GM23338 (cell line): ENCODE measurements at regions not wholly inside any gene's neighbourhood (a gene's known extent, or its start where the extent isn't known, plus 50 kb on each side); places are given as distances from the start of the nearest gene placed in this dataset.

Experiments
- ATAC-seq: fragments of 200-7000 bp; cut with Tn5 transposase; 3 replicates; pipeline ENCODE4 v1.9.1; 2020
- DNase-seq: peaks from one replicate; pipeline ENCODE4 v3.0.0-alpha.2; 2015; ENCODE audit warnings: low spot score
- H2AFZ ChIP-seq: fragments of 200-600 bp; sonication (generic); 2 replicates; pipeline ENCODE4 v1.8.0; 2016; ENCODE audit warnings: antibody characterized with exemption, mild to moderate bottlenecking, moderate library complexity
- H3F3A ChIP-seq: fragments of 200-600 bp; sonication (generic); replicated peaks from 2 replicates; pipeline ENCODE4 v1.8.0; 2017; ENCODE audit warnings: antibody characterized with exemption, mixed run types, low read depth
- H3K27ac ChIP-seq: fragments of 200-600 bp; sonication (generic); 2 replicates; pipeline ENCODE4 v1.6.1; 2016; ENCODE audit warnings: low read depth
- H3K27me3 ChIP-seq: fragments of 200-600 bp; sonication (generic); 2 replicates; pipeline ENCODE4 v1.8.0; 2016; ENCODE audit warnings: mild to moderate bottlenecking, mixed run types, moderate library complexity; ENCODE audit not compliant: insufficient read depth
- H3K36me3 ChIP-seq: fragments of 200-600 bp; sonication (generic); 2 replicates; pipeline ENCODE4 v1.8.0; 2016; ENCODE audit warnings: mild to moderate bottlenecking; ENCODE audit not compliant: insufficient read depth
- H3K4me1 ChIP-seq: fragments of 200-600 bp; sonication (generic); 2 replicates; pipeline ENCODE4 v1.8.0; 2016; ENCODE audit warnings: mild to moderate bottlenecking, moderate library complexity; ENCODE audit not compliant: insufficient read depth
- H3K4me2 ChIP-seq: fragments of 200-600 bp; sonication (generic); 2 replicates; pipeline ENCODE4 v1.7.1; 2017; ENCODE audit warnings: mixed run types
- H3K4me3 ChIP-seq: fragments of 200-600 bp; sonication (generic); 2 replicates; pipeline ENCODE4 v1.6.1; 2016; ENCODE audit warnings: mixed run types
- H3K79me2 ChIP-seq: fragments of 200-600 bp; sonication (generic); replicated peaks from 2 replicates; pipeline ENCODE4 v1.8.0; 2017; ENCODE audit warnings: mild to moderate bottlenecking; ENCODE audit not compliant: insufficient read depth
- H3K9me2 ChIP-seq: fragments of 200-600 bp; sonication (generic); 2 replicates; pipeline ENCODE4 v1.8.0; 2017; ENCODE audit not compliant: insufficient read depth
- H4K20me1 ChIP-seq: fragments of 200-600 bp; sonication (generic); replicated peaks from 2 replicates; pipeline ENCODE4 v1.8.0; 2017; ENCODE audit warnings: mild to moderate bottlenecking; ENCODE audit not compliant: insufficient read depth
- H3K27ac Mint-ChIP-seq: 2 replicates; pipeline ENCODE4 v1.8.0; 2020; ENCODE audit warnings: inconsistent platforms, mild to moderate bottlenecking, moderate library complexity, mixed read lengths
- H3K27me3 Mint-ChIP-seq: 3 replicates; pipeline ENCODE4 v1.8.0; 2022; ENCODE audit warnings: low read depth, mild to moderate bottlenecking, moderate library complexity, mixed read lengths, inconsistent platforms; ENCODE audit not compliant: insufficient read depth, poor library complexity
- H3K36me3 Mint-ChIP-seq: 3 replicates; pipeline ENCODE4 v1.8.0; 2021; ENCODE audit warnings: low read depth, mild to moderate bottlenecking, inconsistent platforms, moderate library complexity, mixed read lengths
- H3K4me1 Mint-ChIP-seq: 3 replicates; pipeline ENCODE4 v1.8.0; 2020; ENCODE audit warnings: mild to moderate bottlenecking, inconsistent platforms, mixed read lengths
- H3K4me3 Mint-ChIP-seq: 3 replicates; pipeline ENCODE4 v1.8.0; 2021; ENCODE audit warnings: moderate library complexity, mild to moderate bottlenecking, inconsistent platforms, mixed read lengths
- H3K9me3 Mint-ChIP-seq: 3 replicates; pipeline ENCODE4 v1.8.0; 2020; ENCODE audit warnings: moderate library complexity, mild to moderate bottlenecking, inconsistent platforms, mixed read lengths
- CTCF ChIP-seq, 2 experiments: fragments of 200-600 bp in 1 of 2; sonication (generic) in 1 of 2; conservative IDR thresholded peaks; 2 replicates each; pipeline versions ENCODE4 v1.5.1 to v1.6.1; 2016 to 2017; ENCODE audit warnings: antibody characterized with exemption in 2 of 2, low read depth in 2 of 2, mild to moderate bottlenecking in 2 of 2, moderate library complexity in 1 of 2
- ETS1 ChIP-seq: IDR thresholded peaks from 2 replicates; pipeline ENCODE4 v1.6.1; 2016; ENCODE audit warnings: antibody characterized with exemption
- EZH2 ChIP-seq: fragments of 200-600 bp; sonication (generic); IDR thresholded peaks from one replicate; pipeline ENCODE4 v1.8.0; 2017; ENCODE audit warnings: antibody characterized with exemption, mild to moderate bottlenecking, low read depth; ENCODE audit not compliant: unreplicated experiment
- EZH2phosphoT487 ChIP-seq: fragments of 200-600 bp; sonication (generic); IDR thresholded peaks from one replicate; pipeline ENCODE4 v1.8.1; 2018; ENCODE audit warnings: antibody characterized with exemption; ENCODE audit not compliant: unreplicated experiment
- JUNB ChIP-seq: IDR thresholded peaks from one replicate; pipeline ENCODE4 v1.6.1; 2016; ENCODE audit warnings: antibody characterized with exemption; ENCODE audit not compliant: unreplicated experiment
- POLR2AphosphoS5 ChIP-seq: IDR thresholded peaks from 2 replicates; pipeline ENCODE4 v1.6.1; 2016; ENCODE audit warnings: antibody characterized with exemption, low read depth
- REST ChIP-seq: IDR thresholded peaks from one replicate; pipeline ENCODE4 v1.6.1; 2018; ENCODE audit warnings: antibody characterized with exemption; ENCODE audit not compliant: unreplicated experiment
- ZNF114 ChIP-seq: fragments of 250-450 bp; sonication (Bioruptor Pico); IDR thresholded peaks from 2 replicates; pipeline ENCODE4 v1.5.0; 2020; ENCODE audit warnings: mild to moderate bottlenecking, moderate library complexity

- H3K36me3 ChIP-seq: no peaks in the 10 kb centered on the region
- no peaks in the 10 kb centered on the region for H3K79me2 ChIP-seq
- no peaks in the 10 kb centered on the region for H3K9me3 Mint-ChIP-seq
- peaks cover 3% of the 10 kb centered on the region; the same call in 2 of the 3 replicates for H3K4me1 Mint-ChIP-seq
- H3K27ac ChIP-seq: no peak overlapping the region
- H3K4me3 Mint-ChIP-seq: no peak overlapping the region
- 0 out of 3 replicates have a peak, but pooled peaks cover 3% of the 10 kb centered on the region for H3K36me3 Mint-ChIP-seq
- no peak overlapping the region for H3K4me2 ChIP-seq
- H3K4me1 ChIP-seq: no peaks in the 10 kb centered on the region
- H3K27me3 ChIP-seq: no peaks in the 10 kb centered on the region
- H3K27me3 Mint-ChIP-seq: peaks cover 3% of the 10 kb centered on the region
- no peak overlapping the region for H3K27ac Mint-ChIP-seq
- no peak for ATAC-seq
- no peaks in the 10 kb centered on the region for H4K20me1 ChIP-seq
- no peak overlapping the region for H3K4me3 ChIP-seq
- no peaks in the 10 kb centered on the region for H3F3A ChIP-seq
- H2AFZ ChIP-seq: no peak overlapping the region
- peaks cover 4% of the 10 kb centered on the region; the same call in 1 of the 2 replicates for H3K9me2 ChIP-seq
- no peak for TF ChIP-seq CTCF (conservative IDR thresholded peaks at IDR 0.05; ENCODE audit: low read depth in 2 of 2)
- no peak for TF ChIP-seq EZH2
- TF ChIP-seq POLR2AphosphoS5: no peak
- TF ChIP-seq JUNB: no peak
- DNase-seq: no peak
These were observed 188.6 kb upstream of the ZNF608 start for GRCh38 chr5:124935065-124935464.

- no peaks in the 10 kb centered on the region for H3K4me1 ChIP-seq
- peaks cover 3% of the 10 kb centered on the region for H3K27me3 Mint-ChIP-seq
- no peak overlapping the region for H3K27ac Mint-ChIP-seq
- no peak overlapping the region for H3K27ac ChIP-seq
- no peak overlapping the region for H2AFZ ChIP-seq
- no peak for DNase-seq
- peaks cover 15% of the 10 kb centered on the region; the same call in 2 of the 3 replicates for H3K36me3 Mint-ChIP-seq
- no peaks in the 10 kb centered on the region for H3K36me3 ChIP-seq
- peaks cover 3% of the 10 kb centered on the region; the same call in 2 of the 3 replicates for H3K4me1 Mint-ChIP-seq
- no peak overlapping the region for H3K4me2 ChIP-seq
- H4K20me1 ChIP-seq: no peaks in the 10 kb centered on the region
- peaks cover 5% of the 10 kb centered on the region; the same call in 1 of the 2 replicates for H3K9me2 ChIP-seq
- ATAC-seq: no peak
- no peak for TF ChIP-seq ZNF114
- no peak for TF ChIP-seq EZH2phosphoT487
- TF ChIP-seq POLR2AphosphoS5: no peak
- TF ChIP-seq REST: no peak
- no peak for TF ChIP-seq ETS1
- TF ChIP-seq CTCF (conservative IDR thresholded peaks at IDR 0.05; ENCODE audit: low read depth in 2 of 2): no peak
- H3F3A ChIP-seq: no peaks in the 10 kb centered on the region
- H3K79me2 ChIP-seq: no peaks in the 10 kb centered on the region
- H3K4me3 ChIP-seq: no peak overlapping the region
- H3K27me3 ChIP-seq: no peaks in the 10 kb centered on the region
- H3K4me3 Mint-ChIP-seq: no peak overlapping the region
- H3K9me3 Mint-ChIP-seq: peaks cover 8% of the 10 kb centered on the region; the same call in 1 of the 3 replicates
These were observed 190.1 kb upstream of the ZNF608 start for GRCh38 chr5:124936626-124936933.
